Hypothalamus (tissue), 51 donors: ENCODE measurements at regions not wholly inside any gene's neighbourhood (a gene's known extent, or its start where the extent isn't known, plus 50 kb on each side); places are given as distances from the start of the nearest gene placed in this dataset.

Experiments used
- DNase-seq, 51 donors: peaks; one replicate each; lab custom pipeline; 2025; lab: John Stamatoyannopoulos, UW

GRCh38 chr4:23212558-23212957 lies 519.8 kb downstream of the GBA3 start:
- no peak for DNase-seq

GRCh38 chr4:23207059-23207458 lies 514.3 kb downstream of the GBA3 start:
- no peak for DNase-seq

DNA sequence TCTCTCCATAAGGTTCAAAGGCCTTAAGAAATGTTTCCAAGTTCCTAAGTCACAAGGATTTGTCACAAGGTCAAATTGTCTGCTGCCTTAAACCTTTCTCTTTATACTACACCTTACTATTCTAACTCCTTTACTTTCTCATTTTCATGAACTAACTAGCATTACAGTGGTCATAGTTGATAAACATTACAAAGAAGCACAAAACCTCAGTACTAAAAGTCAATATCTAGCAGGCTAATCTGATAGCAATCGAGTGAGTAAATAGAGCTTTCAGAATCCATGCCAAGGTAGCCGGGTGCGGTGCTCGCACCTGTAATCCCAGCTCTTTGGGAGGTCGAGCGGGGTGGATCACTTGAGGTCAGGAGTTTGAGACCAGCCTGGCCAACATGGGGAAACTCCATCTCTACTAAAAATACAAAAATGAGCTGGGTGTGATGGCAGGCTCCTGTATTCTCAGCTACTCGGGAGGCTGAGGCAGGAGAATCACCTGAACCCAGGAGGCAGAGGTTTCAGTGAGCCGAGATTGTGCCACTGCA lies 510.0 kb downstream of the GBA3 start:
- no peak for DNase-seq

GRCh38 chr4:23194751-23195150 lies 502.0 kb downstream of the GBA3 start:
- DNase-seq, result no peak

GRCh38 chr4:23174179-23174578 lies 481.4 kb downstream of the GBA3 start:
- DNase-seq, result no peak

GRCh38 chr4:23171976-23172375 lies 479.2 kb downstream of the GBA3 start:
- no peak for DNase-seq

- DNase-seq, result no peak
These were observed 477.0 kb downstream of the GBA3 start for GRCh38 chr4:23169608-23170311.

GRCh38 chr4:23166919-23167318 lies 474.2 kb downstream of the GBA3 start:
- DNase-seq, result no peak

DNA sequence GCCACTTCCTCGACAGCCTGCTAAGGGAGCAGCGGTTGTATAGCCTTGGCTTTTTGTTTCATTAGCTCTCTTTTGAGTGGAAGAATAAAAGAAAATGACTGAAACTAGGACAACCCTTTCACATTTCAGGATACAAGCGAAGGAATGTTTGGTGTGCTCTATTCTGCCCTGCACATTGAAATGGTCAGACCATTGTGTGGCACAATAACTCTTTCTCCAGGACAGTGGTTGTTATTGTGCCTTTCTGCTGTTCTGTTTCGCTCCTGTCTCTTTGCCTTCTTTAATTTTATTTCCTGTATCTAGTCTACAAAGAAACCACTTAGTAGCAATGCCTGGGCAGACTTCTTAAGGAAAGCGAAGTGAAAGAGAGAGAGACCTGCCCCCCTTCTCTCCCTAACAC lies 473.7 kb downstream of the GBA3 start:
- peak in 1 of 51 donors; percentile 8 for DNase-seq

- no peak for DNase-seq
These were observed 472.9 kb downstream of the GBA3 start for GRCh38 chr4:23165669-23166068.

DNA sequence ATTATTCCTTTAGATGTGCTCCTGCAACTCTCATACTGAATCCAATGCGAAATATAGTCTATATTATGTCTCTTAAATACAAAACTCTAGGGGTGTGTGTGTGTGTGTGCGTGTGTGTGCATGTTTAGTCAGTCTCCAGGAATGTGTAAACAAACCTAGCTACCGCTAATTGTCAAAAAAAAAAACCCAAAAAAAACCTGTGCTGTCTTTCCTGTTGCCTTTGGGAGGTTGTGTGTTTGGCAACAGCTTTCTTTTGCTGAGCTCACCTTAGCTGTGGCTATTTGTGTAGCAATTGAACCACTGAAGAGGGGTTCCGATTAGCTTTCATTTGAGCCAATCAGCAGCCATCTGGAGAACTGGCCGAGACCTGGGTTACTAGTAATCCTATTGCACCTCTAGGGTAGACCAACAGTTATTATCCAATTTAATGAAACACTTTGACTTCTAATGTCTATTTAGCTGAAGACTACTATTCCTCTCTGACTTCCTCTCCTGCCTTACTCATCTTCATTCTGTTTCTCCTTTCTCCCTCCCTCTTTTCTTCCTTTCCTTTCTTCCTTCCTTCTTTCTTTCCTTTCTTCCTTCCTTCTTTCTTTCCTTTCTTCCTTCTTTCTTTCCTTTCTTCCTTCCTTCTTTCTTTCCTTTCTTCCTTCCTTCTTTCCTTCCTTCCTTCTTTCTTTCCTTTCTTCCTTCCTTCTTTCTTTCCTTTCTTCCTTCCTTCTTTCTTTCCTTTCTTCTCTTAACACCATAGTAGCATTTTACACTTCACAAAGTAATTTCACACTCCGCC lies 471.1 kb downstream of the GBA3 start:
- no peak for DNase-seq

GRCh38 chr4:23162275-23162674 lies 469.5 kb downstream of the GBA3 start:
- DNase-seq, result no peak

DNA sequence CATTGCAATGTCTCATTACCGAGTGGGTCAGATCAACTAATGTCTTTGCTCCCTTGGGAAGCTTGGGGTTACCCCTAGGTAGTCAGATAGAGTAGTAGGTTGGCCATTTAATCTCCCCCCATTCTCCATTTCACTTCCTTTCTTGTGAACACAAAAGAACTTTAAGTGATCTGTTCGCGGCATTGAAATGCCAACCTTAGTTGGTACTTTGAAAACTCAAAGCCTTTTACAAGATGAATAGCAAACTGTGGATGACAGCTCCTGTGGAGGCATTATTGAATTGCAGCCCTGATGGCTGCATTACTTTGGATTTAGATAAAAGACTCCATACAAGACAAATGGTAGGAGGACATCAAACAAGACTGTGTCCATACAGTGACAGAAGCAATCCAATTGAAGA lies 469.1 kb downstream of the GBA3 start:
- DNase-seq, result no peak

GRCh38 chr4:23153076-23153475 lies 460.3 kb downstream of the GBA3 start:
- no peak for DNase-seq

DNA sequence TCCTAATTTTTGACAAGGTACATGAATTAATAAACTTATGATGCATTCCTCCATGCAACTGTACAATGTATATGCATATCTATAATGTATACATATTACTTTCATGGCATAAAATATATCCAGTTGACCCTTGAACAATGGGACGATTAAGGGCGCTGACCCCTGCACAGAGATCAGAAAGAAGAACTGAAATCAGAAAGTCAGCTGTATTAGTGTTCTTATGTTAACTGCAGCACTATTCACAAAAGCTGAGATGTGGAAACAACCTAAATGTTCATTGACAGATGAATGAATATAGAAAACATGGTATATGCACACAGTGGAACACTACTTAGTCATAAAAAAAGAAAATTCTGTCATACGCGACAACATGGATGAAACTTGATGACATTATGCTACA lies 457.1 kb downstream of the GBA3 start:
- DNase-seq, result no peak

GRCh38 chr4:23144707-23145106 lies 452.0 kb downstream of the GBA3 start:
- no peak for DNase-seq

DNA sequence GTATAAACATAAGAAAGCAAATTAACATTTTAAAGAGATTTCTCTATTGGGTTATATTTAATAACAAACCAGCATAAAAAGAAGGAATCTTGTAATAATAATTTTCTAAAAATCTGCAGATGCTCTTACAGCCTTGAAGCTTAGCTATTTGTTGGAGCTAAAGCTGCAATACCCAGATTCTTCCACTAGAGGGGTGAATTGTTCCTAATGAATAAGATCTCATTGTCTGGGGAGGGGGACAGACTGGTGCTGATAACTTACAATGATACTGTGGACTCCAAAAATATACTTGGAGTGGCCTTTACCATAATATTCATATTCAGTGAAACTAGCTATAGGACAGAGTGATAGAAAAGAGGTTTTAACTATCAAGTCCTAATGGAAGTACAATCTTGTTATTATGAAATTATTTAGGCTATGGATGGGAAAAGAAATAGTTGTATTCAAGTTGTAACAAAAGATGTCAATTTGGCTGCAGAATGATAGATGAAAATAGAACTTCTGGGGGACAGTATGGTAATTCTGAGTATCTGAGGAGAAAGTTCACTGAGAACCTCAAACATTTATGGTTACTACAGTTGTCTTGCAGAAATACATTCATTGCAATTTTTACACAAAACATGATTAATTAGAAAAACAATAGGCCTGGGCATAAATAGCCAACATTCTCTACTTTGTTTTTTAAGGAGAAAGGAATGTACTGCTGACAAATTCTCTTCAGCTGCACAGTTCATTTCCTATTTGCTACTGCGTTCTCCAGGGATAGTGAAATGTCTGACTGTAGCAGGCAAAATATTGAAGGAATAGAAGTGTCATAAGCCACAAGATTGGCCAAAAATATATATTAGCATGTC lies 443.3 kb downstream of the GBA3 start:
- DNase-seq, result peak in 4 of 51 donors; percentile 1 to 41 (median 14)

DNA sequence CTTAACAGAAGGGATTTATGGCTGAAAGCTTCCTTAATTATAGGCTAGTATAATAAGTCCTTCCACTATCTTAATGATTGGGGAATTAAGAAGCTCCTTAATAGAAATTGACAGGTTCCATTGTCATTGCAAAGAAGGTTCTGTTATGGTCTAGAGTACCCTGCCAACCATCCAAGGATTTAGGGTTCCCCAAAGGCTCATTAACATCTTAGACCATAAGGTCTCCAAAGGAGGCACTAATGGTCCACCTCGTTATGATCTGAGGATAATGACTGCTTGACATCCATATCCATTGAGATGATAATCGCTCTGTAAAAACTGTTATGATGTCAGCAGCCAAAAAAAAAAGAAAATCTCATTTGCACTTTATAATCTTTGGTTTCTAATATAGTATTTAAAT lies 441.6 kb downstream of the GBA3 start:
- DNase-seq, result no peak

DNA sequence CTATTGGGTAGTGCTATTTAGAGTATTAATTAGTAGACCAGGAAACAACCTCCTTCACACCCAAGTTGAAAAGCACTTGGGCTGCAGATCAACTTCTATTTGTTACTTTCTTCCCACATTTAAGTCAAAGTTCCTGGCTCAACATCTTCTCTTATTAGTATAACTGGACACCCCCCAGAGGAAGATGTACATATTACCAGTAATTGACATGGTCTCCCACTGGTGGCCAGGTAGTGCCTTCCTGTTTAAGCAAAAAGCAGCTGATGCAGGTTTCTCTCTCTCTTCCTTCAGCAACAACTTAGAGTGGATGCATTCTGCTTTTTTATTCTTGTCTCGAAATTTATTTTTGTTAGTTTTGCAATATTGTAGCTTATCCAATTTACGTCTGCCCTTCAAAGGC lies 438.1 kb downstream of the GBA3 start:
- no peak for DNase-seq

GRCh38 chr4:23125118-23125517 lies 432.4 kb downstream of the GBA3 start:
- DNase-seq, result no peak
